PC-3 (cell line): ENCODE measurements at regions not wholly inside any gene's neighbourhood (a gene's known extent, or its start where the extent isn't known, plus 50 kb on each side); places are given as distances from the start of the nearest gene placed in this dataset.

ENCODE experiments used
- ATAC-seq: fragments of 200-7000 bp; cut with Tn5 transposase; 2 replicates; pipeline ENCODE4 v1.9.1; 2020; ENCODE audit warnings: mild to moderate bottlenecking, moderate library complexity
- BruUV-seq: library from RNA; stranded (reverse); fragments of 400-500 nt; replicated peaks from 2 replicates; lab custom pipeline; 2021; lab: Mats Ljungman, UMichigan
- CTCF ChIA-PET: fragments of 300-600 bp; sonication (Branson Sonifier 250); formaldehyde crosslinking; loops from one replicate; lab custom pipeline; 2022; ENCODE audit warnings: antibody characterized with exemption; lab: Charles Lee
- POLR2A ChIA-PET: fragments of 300-600 bp; sonication (Branson Sonifier 250); formaldehyde crosslinking; loops from one replicate; lab custom pipeline; 2022; ENCODE audit warnings: antibody characterized with exemption; ENCODE audit not compliant: unreplicated experiment; lab: Charles Lee
- DNase-seq: peaks from one replicate; pipeline ENCODE4 v3.0.0-alpha.2; 2015
- H2AFZ ChIP-seq: fragments of 300-600 bp; sonication (generic); 2 replicates; pipeline ENCODE4 v1.6.0; 2016; ENCODE audit warnings: antibody characterized with exemption, low read length
- H3F3A ChIP-seq: fragments of 300-600 bp; sonication (generic); one replicate; pipeline ENCODE4 v1.6.0; 2017; ENCODE audit warnings: antibody characterized with exemption, low read length, control low read depth, mild to moderate bottlenecking; ENCODE audit not compliant: unreplicated experiment
- H3K27ac ChIP-seq: fragments of 300-600 bp; sonication (generic); 2 replicates; pipeline ENCODE4 v1.5.1; 2016; ENCODE audit warnings: mild to moderate bottlenecking, low read length
- H3K27me3 ChIP-seq: fragments of 300-600 bp; sonication (generic); 2 replicates; pipeline ENCODE4 v1.6.1; 2016; ENCODE audit warnings: low read length, mixed read lengths
- H3K36me3 ChIP-seq: fragments of 300-600 bp; sonication (generic); 2 replicates; pipeline ENCODE4 v1.6.1; 2016; ENCODE audit warnings: low read depth, mixed run types, low read length, mixed read lengths
- H3K4me1 ChIP-seq: fragments of 300-600 bp; sonication (generic); 2 replicates; pipeline ENCODE4 v1.5.1; 2016; ENCODE audit warnings: low read length; ENCODE audit not compliant: insufficient read depth
- H3K4me2 ChIP-seq: fragments of 300-600 bp; sonication (generic); 2 replicates; pipeline ENCODE4 v1.6.0; 2016; ENCODE audit warnings: low read length
- H3K4me3 ChIP-seq: fragments of 300-600 bp; sonication (generic); 2 replicates; pipeline ENCODE4 v1.5.1; 2016; ENCODE audit warnings: mild to moderate bottlenecking, low read length, mixed read lengths
- H3K79me2 ChIP-seq: fragments of 300-600 bp; sonication (generic); 2 replicates; pipeline ENCODE4 v1.6.1; 2017; ENCODE audit warnings: low read length, mixed read lengths
- H3K9ac ChIP-seq: fragments of 300-600 bp; sonication (generic); 2 replicates; pipeline ENCODE4 v1.6.0; 2016; ENCODE audit warnings: mild to moderate bottlenecking, low read length
- H3K9me2 ChIP-seq: fragments of 300-600 bp; sonication (generic); replicated peaks from 2 replicates; pipeline ENCODE4 v1.6.1; 2016; ENCODE audit warnings: mixed run types, low read length, mixed read lengths
- H3K9me3 ChIP-seq: fragments of 300-600 bp; sonication (generic); 2 replicates; pipeline ENCODE4 v1.6.1; 2016; ENCODE audit warnings: low read length, mixed read lengths
- H4K20me1 ChIP-seq: fragments of 300-600 bp; sonication (generic); 2 replicates; pipeline ENCODE4 v1.6.1; 2016; ENCODE audit warnings: low read length, mixed read lengths
- CTCF ChIP-seq: fragments of 300-600 bp; sonication (generic); conservative IDR thresholded peaks from 2 replicates; pipeline ENCODE4 v1.5.1; 2017; ENCODE audit warnings: antibody characterized with exemption, low read depth, mild to moderate bottlenecking, low read length
- EZH2 ChIP-seq: fragments of 300-600 bp; sonication (generic); IDR thresholded peaks from one replicate; pipeline ENCODE4 v1.6.1; 2017; ENCODE audit warnings: antibody characterized with exemption, mild to moderate bottlenecking, low read length; ENCODE audit not compliant: unreplicated experiment
- EZH2phosphoT487 ChIP-seq: fragments of 300-600 bp; sonication (generic); IDR thresholded peaks from 2 replicates; pipeline ENCODE4 v1.6.1; 2018; ENCODE audit warnings: mild to moderate bottlenecking, antibody characterized with exemption, low read length, borderline replicate concordance
- intact Hi-C: fragments of 100-400 bp; cut with micrococcal nuclease; formaldehyde crosslinking; loops from 2 replicates; pipeline ENCODE4 v1.9.0; 2023

GRCh38 chr4:96039217-96039616, 199.3 kb downstream of the PDHA2 start:
- ChIA-PET POLR2A (no interaction called here), CTCF (no interaction called here)
- no peaks in the 10 kb centered on the region for H4K20me1 ChIP-seq
- no peak overlapping the region for H2AFZ ChIP-seq
- no TSS peak for BruUV-seq
- intact Hi-C loops = no loop called here
- no peaks in the 10 kb centered on the region for H3K27me3 ChIP-seq
- no peaks in the 10 kb centered on the region for H3K79me2 ChIP-seq
- H3K4me2 ChIP-seq = no peak overlapping the region
- TF ChIP-seq EZH2 (no peak), EZH2phosphoT487 (no peak), CTCF (no peak)
- H3K9me3 ChIP-seq = no peaks in the 10 kb centered on the region
- ATAC-seq = no peak
- no peaks in the 10 kb centered on the region for H3K36me3 ChIP-seq
- no peak overlapping the region for H3K4me3 ChIP-seq
- no peak overlapping the region for H3K9ac ChIP-seq
- DNase-seq = no peak
- H3K27ac ChIP-seq = no peak overlapping the region
- no peaks in the 10 kb centered on the region for H3F3A ChIP-seq
- no peaks in the 10 kb centered on the region for H3K9me2 ChIP-seq
- H3K4me1 ChIP-seq = no peaks in the 10 kb centered on the region

DNA sequence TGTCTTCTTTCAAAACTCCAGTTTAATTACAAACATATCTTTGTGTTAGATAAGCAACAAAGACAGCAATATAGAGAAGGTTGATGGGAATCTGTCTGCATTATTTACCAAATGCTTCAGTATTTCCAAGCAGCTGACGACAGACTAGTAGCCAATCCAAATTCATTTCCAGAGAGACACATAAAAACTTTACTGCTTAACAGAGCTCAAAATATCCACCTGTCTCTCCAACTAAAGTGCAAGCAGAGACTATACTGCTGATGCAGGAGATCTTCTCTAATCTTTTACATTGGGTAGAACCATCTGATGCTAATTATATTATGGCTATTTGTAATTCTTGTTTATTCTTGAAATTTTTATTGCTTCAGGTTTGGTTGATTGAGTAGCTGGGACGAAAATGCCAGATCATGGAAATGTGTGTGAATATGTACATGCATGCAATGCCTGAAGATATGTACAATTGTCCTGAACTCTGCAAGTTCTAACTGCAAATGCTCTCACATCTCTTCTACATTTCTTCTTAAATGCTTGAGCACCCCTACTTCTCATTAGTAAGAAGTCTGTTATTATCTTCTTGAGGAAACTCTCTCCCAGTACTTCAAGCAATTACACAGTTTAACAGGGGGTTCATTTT, 200.0 kb downstream of the PDHA2 start:
- TF ChIP-seq EZH2 = no peak
- no peak for TF ChIP-seq EZH2phosphoT487
- no peak for TF ChIP-seq CTCF
- no peak overlapping the region for H2AFZ ChIP-seq
- no peaks in the 10 kb centered on the region for H3F3A ChIP-seq
- H3K27me3 ChIP-seq = no peaks in the 10 kb centered on the region
- no TSS peak for BruUV-seq
- ChIA-PET POLR2A (no interaction called here), CTCF (no interaction called here)
- H3K4me1 ChIP-seq = no peaks in the 10 kb centered on the region
- H3K4me2 ChIP-seq = no peak overlapping the region
- no peaks in the 10 kb centered on the region for H3K36me3 ChIP-seq
- ATAC-seq = no peak
- H3K27ac ChIP-seq = no peak overlapping the region
- no peaks in the 10 kb centered on the region for H4K20me1 ChIP-seq
- no peak overlapping the region for H3K4me3 ChIP-seq
- no peak overlapping the region for H3K9ac ChIP-seq
- DNase-seq = no peak
- intact Hi-C loops = no loop called here
- H3K9me3 ChIP-seq = no peaks in the 10 kb centered on the region
- no peaks in the 10 kb centered on the region for H3K79me2 ChIP-seq
- no peaks in the 10 kb centered on the region for H3K9me2 ChIP-seq

GRCh38 chr4:96044971-96045370, 205.1 kb downstream of the PDHA2 start:
- no peaks in the 10 kb centered on the region for H3F3A ChIP-seq
- no peaks in the 10 kb centered on the region for H3K27me3 ChIP-seq
- H3K9ac ChIP-seq = no peak overlapping the region
- TF ChIP-seq CTCF = no peak
- no peak for TF ChIP-seq EZH2
- TF ChIP-seq EZH2phosphoT487 = no peak
- H3K4me1 ChIP-seq = no peaks in the 10 kb centered on the region
- BruUV-seq = no TSS peak
- no peak overlapping the region for H3K4me2 ChIP-seq
- no peaks in the 10 kb centered on the region for H3K9me3 ChIP-seq
- H3K4me3 ChIP-seq = no peak overlapping the region
- CTCF ChIA-PET = no interaction called here
- H2AFZ ChIP-seq = no peak overlapping the region
- no peaks in the 10 kb centered on the region for H3K79me2 ChIP-seq
- intact Hi-C loops = no loop called here
- no peaks in the 10 kb centered on the region for H3K9me2 ChIP-seq
- no peaks in the 10 kb centered on the region for H3K36me3 ChIP-seq
- ATAC-seq (no peak), DNase-seq (no peak)
- no peak overlapping the region for H3K27ac ChIP-seq
- POLR2A ChIA-PET = no interaction called here
- H4K20me1 ChIP-seq = no peaks in the 10 kb centered on the region
